Ecto neural progenitor cell (in vitro differentiated cells): ENCODE measurements at regions not wholly inside any gene's neighbourhood (a gene's known extent, or its start where the extent isn't known, plus 50 kb on each side); places are given as distances from the start of the nearest gene placed in this dataset.
A peak's percentile ranks its signal among the peaks of the same experiment; 100 is the strongest.

Experiments
- DNase-seq: peaks from one replicate; pipeline ENCODE4 v3.0.0-alpha.2; 2018; ENCODE audit warnings: low spot score

GRCh38 chr2:41955316-41956043 lies 92.3 kb upstream of the PKDCC start:
- DNase-seq: no peak

GRCh38 chr2:41957431-41957830 lies 90.4 kb upstream of the PKDCC start:
- DNase-seq: no peak

GRCh38 chr2:41958251-41958650 lies 89.6 kb upstream of the PKDCC start:
- no peak for DNase-seq

GRCh38 chr2:41958775-41959174 lies 89.0 kb upstream of the PKDCC start:
- DNase-seq: no peak

- DNase-seq: no peak
These were observed 88.1 kb upstream of the PKDCC start for GRCh38 chr2:41959760-41960159.

GRCh38 chr2:41962922-41963622 lies 84.7 kb upstream of the PKDCC start:
- no peak for DNase-seq

GRCh38 chr2:41963661-41964525 lies 83.9 kb upstream of the PKDCC start:
- DNase-seq: peak; percentile 76

- DNase-seq: no peak
These were observed 82.5 kb upstream of the PKDCC start for GRCh38 chr2:41965173-41965908.

- DNase-seq: no peak
These were observed 81.9 kb upstream of the PKDCC start for GRCh38 chr2:41965909-41966295.

GRCh38 chr2:41966431-41966893 lies 81.4 kb upstream of the PKDCC start:
- DNase-seq: no peak

- no peak for DNase-seq
These were observed 80.9 kb upstream of the PKDCC start for GRCh38 chr2:41966920-41967319.

GRCh38 chr2:41967476-41968181 lies 80.2 kb upstream of the PKDCC start:
- DNase-seq: no peak

GRCh38 chr2:41968182-41968578 lies 79.6 kb upstream of the PKDCC start:
- DNase-seq: no peak

GRCh38 chr2:41970988-41971660 lies 76.7 kb upstream of the PKDCC start:
- DNase-seq: no peak

GRCh38 chr2:41972179-41972578 lies 75.6 kb upstream of the PKDCC start:
- no peak for DNase-seq

GRCh38 chr2:41972819-41973218 lies 75.0 kb upstream of the PKDCC start:
- DNase-seq: no peak

GRCh38 chr2:41973871-41974270 lies 74.0 kb upstream of the PKDCC start:
- DNase-seq: no peak

GRCh38 chr2:41981417-41981816 lies 66.4 kb upstream of the PKDCC start:
- DNase-seq: no peak

GRCh38 chr2:41985573-41986095 lies 62.2 kb upstream of the PKDCC start:
- DNase-seq: no peak

GRCh38 chr2:41989501-41990180 lies 58.2 kb upstream of the PKDCC start:
- no peak for DNase-seq
